ENCODE measurements at regions not wholly inside any gene's neighbourhood (a gene's known extent, or its start where the extent isn't known, plus 50 kb on each side); places are given as distances from the start of the nearest gene placed in this dataset.

DNA sequence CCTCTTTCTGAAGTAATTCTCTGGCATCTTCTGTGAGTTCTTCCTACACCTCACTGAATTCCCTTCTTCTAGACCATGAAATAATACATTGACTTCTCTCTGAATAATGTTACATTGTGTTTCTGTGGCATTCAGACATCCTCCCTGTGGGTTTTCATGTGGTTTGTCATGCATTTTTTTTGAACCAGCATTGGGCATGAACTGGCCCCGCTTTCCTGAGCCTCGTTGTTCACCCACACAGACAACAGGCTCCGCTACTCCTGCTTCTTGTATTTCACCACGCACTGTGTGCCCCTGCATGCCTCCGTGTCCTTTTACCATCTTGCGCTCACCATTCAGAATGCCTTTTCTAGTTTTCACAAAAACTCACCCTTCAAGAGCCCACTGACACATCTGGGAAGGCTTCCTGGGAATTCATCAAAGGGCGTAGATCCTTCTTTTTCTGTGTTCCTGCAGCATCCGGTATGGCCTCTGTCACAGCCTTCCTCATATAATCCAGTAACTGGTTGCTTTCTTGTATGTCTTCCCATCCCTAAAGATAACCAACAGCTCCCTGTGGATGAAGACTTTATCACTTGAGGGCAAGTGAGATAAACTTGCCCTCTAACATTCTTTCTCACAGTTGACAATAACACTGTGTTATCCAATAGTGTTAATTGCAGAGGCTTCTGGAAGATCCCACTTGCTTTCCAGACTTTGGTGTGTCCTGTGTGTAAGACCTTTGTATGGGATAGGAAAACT lies 51.5 kb upstream of the ADAMTSL1 start:
- ATAC-seq (no peak), DNase-seq (ENCODE audit: low spot score) (no peak)

DNA sequence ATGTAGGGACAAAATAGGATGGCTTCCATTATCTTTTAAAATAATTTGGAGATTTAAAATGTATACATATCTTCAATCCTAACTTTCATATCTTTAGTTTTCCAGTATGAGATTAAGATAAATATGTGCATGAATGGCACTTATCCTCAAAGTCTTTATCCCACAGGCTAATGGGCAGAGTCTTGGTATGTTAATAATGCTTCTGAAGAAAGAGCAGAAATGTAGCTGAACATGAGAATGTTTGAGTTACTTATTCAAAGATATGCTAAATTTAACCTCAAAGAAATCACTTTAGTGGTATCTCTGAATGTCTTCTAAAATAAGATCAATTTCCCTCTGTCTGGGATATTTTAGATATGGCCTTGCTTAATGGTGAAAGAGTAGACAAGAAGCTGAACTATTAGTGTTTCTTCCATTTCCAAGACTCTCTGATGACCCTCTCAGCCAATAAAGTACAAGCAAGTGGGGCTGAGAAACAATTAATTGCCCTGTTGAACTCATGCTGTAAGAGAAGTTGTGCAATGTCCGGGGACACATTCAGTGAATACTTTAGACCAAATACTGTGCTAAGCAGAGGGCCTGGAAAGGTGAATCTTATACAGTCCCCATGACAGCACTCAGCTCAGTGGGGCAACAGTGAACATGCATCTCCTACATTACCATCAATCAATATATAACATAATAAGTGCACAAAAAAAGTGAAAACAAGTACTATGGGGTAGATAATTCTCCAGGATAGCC lies 50.0 kb upstream of the ADAMTSL1 start:
- DNase-seq (ENCODE audit: low spot score) = no peak
- ATAC-seq = peak; percentile 89

All from left lobe of liver (tissue), 2 donors.